ENCODE measurements at regions not wholly inside any gene's neighbourhood (a gene's known extent, or its start where the extent isn't known, plus 50 kb on each side); places are given as distances from the start of the nearest gene placed in this dataset.

DNA sequence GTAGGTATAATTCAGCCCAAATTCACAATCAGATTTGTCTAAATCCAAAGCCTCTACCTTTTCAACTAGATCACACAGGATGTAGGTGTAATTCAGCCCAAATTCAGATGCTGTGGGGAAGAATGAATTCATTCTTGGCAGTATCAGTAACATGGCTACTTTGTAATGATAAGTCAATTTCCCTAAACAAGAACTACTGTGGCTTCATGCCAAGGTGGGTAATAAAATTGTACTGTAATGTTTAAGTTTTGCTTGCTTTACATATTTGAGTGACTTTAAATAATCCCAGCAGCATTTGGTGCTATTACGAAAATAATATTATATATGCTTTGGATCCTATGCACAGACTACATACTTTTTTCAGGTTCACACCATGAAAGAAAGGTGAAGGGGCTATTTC, 239.1 kb downstream of the HDGFL1 start (continued):
- TF ChIP-seq ZNF221 (tag by site-specific recombination; IDR thresholded peaks at IDR 0.05; ENCODE audit: borderline replicate concordance) (no peak), ZNF133 (tag by site-specific recombination; IDR thresholded peaks at IDR 0.05) (no peak), ZNF548 (tag by site-specific recombination; IDR thresholded peaks at IDR 0.05) (no peak)

DNA sequence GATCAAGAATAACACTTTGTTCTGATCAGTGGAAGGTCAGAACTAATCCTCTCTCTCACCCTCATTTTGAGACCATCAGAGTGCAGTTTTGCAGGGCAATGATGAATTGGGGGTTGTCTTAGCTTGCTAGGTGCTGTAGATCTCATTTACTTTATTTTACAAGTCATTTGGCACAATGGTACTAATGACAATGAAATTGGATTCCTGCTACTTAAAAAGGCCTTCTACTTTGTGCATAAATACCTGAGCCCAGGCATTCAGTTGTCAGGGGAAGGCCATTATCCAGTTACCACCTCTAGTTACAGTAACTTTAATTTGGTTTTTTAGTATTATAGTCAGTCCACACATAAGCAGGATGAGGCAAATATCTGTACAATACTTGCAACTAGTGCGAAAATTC, 240.0 kb downstream of the HDGFL1 start:
- Histone ChIP-seq H3K27ac (ENCODE audit: extremely low read depth, low read depth, low read length) (no peak overlapping the region), H3K4me1 (ENCODE audit: control insufficient read depth, insufficient read depth, low read length) (no peaks in the 10 kb centered on the region), H3K36me3 (ENCODE audit: control insufficient read depth in 2 of 2, insufficient read depth in 1 of 2, low read length in 2 of 2) (no peaks in the 10 kb centered on the region), H3K9me3 (ENCODE audit: control insufficient read depth, insufficient read depth, low read depth, low read length) (no peaks in the 10 kb centered on the region), H3K4me3 (ENCODE audit: low read depth, low read length) (no peak overlapping the region)
- TF ChIP-seq ZNF239 (tag by site-specific recombination; IDR thresholded peaks at IDR 0.05): no peak
- TF ChIP-seq, protein P1, sequence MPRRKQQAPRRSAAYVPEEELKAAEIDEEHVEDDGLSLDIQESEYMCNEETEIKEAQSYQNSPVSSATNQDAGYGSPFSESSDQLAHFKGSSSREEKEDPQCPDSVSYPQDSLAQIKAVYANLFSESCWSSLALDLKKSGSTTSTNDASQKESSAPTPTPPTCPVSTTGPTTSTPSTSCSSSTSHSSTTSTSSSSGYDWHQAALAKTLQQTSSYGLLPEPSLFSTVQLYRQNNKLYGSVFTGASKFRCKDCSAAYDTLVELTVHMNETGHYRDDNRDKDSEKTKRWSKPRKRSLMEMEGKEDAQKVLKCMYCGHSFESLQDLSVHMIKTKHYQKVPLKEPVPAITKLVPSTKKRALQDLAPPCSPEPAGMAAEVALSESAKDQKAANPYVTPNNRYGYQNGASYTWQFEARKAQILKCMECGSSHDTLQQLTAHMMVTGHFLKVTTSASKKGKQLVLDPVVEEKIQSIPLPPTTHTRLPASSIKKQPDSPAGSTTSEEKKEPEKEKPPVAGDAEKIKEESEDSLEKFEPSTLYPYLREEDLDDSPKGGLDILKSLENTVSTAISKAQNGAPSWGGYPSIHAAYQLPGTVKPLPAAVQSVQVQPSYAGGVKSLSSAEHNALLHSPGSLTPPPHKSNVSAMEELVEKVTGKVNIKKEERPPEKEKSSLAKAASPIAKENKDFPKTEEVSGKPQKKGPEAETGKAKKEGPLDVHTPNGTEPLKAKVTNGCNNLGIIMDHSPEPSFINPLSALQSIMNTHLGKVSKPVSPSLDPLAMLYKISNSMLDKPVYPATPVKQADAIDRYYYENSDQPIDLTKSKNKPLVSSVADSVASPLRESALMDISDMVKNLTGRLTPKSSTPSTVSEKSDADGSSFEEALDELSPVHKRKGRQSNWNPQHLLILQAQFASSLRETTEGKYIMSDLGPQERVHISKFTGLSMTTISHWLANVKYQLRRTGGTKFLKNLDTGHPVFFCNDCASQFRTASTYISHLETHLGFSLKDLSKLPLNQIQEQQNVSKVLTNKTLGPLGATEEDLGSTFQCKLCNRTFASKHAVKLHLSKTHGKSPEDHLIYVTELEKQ (tag by site-specific recombination; IDR thresholded peaks at IDR 0.05; ENCODE audit: borderline replicate concordance): no peak
- no peak for TF ChIP-seq ZNF785 (tag by site-specific recombination; IDR thresholded peaks at IDR 0.05)
- TF ChIP-seq, protein P2, sequence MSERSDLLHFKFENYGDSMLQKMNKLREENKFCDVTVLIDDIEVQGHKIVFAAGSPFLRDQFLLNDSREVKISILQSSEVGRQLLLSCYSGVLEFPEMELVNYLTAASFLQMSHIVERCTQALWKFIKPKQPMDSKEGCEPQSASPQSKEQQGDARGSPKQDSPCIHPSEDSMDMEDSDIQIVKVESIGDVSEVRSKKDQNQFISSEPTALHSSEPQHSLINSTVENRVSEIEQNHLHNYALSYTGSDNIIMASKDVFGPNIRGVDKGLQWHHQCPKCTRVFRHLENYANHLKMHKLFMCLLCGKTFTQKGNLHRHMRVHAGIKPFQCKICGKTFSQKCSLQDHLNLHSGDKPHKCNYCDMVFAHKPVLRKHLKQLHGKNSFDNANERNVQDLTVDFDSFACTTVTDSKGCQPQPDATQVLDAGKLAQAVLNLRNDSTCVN (tag by site-specific recombination; optimal IDR thresholded peaks at IDR 0.05): no peak
- TF ChIP-seq GFI1B (tag by site-specific recombination; IDR thresholded peaks at IDR 0.05): no peak
- no peak for TF ChIP-seq ZXDB (tag by site-specific recombination; IDR thresholded peaks at IDR 0.05)
- POLR2A ChIA-PET: interaction anchor here (0.9 kb wide), 1 partner anchor 93 kb away, joined by 3 read pairs; no protein-coding TSS in a partner anchor
- CTCF ChIA-PET: no interaction called here

DNA sequence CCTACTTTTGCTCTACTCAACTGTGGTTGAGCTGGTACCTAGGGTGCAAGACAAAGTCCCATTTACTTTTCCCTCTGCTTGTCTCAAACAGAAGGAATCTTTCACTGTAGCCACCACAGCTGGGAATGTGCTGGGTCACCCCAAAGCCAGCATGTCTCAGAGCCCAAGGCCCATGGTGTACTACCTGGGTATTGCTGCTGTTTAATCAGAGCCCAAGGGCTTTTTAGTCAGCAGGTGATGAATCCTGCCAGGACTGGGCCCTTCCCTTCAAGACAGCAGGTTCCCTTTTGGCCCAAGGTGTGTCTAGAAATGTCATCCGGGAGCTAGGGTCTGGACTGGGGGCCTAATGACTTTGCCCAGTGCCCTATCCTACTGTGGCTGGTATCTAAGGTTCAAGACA, 249.8 kb downstream of the HDGFL1 start:
- Histone ChIP-seq H3K4me1 (ENCODE audit: control insufficient read depth, insufficient read depth, low read length) (peaks cover 2% of the 10 kb centered on the region; the same call in 1 of the 2 replicates), H3K36me3 (ENCODE audit: control insufficient read depth in 2 of 2, insufficient read depth in 1 of 2, low read length in 2 of 2) (no peaks in the 10 kb centered on the region), H3K4me3 (ENCODE audit: low read depth, low read length) (no peak overlapping the region), H3K9me3 (ENCODE audit: control insufficient read depth, insufficient read depth, low read depth, low read length) (no peaks in the 10 kb centered on the region), H3K27ac (ENCODE audit: extremely low read depth, low read depth, low read length) (no peak overlapping the region)
- POLR2A ChIA-PET: no interaction called here
- CTCF ChIA-PET: no interaction called here
- no peak for TF ChIP-seq ZNF433 (tag by site-specific recombination; IDR thresholded peaks at IDR 0.05; ENCODE audit: low read depth)
- TF ChIP-seq ZNF426 (tag by site-specific recombination; IDR thresholded peaks at IDR 0.05): no peak
- TF ChIP-seq, protein P3, sequence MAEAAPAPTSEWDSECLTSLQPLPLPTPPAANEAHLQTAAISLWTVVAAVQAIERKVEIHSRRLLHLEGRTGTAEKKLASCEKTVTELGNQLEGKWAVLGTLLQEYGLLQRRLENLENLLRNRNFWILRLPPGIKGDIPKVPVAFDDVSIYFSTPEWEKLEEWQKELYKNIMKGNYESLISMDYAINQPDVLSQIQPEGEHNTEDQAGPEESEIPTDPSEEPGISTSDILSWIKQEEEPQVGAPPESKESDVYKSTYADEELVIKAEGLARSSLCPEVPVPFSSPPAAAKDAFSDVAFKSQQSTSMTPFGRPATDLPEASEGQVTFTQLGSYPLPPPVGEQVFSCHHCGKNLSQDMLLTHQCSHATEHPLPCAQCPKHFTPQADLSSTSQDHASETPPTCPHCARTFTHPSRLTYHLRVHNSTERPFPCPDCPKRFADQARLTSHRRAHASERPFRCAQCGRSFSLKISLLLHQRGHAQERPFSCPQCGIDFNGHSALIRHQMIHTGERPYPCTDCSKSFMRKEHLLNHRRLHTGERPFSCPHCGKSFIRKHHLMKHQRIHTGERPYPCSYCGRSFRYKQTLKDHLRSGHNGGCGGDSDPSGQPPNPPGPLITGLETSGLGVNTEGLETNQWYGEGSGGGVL (tag by site-specific recombination; IDR thresholded peaks at IDR 0.05): no peak
- TF ChIP-seq ZNF266 (tag by site-specific recombination; IDR thresholded peaks at IDR 0.05; ENCODE audit: low read depth): no peak
- TF ChIP-seq, protein P4, sequence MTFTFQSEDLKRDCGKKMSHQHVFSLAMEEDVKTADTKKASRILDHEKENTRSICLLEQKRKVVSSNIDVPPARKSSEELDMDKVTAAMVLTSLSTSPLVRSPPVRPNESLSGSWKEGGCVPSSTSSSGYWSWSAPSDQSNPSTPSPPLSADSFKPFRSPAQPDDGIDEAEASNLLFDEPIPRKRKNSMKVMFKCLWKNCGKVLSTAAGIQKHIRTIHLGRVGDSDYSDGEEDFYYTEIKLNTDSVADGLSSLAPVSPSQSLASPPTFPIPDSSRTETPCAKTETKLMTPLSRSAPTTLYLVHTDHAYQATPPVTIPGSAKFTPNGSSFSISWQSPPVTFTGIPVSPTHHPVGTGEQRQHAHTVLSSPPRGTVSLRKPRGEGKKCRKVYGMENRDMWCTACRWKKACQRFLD (tag by site-specific recombination; IDR thresholded peaks at IDR 0.05): no peak
- TF ChIP-seq ZNF19 (tag by site-specific recombination; IDR thresholded peaks at IDR 0.05; ENCODE audit: low read depth): no peak
- TF ChIP-seq, protein P5, sequence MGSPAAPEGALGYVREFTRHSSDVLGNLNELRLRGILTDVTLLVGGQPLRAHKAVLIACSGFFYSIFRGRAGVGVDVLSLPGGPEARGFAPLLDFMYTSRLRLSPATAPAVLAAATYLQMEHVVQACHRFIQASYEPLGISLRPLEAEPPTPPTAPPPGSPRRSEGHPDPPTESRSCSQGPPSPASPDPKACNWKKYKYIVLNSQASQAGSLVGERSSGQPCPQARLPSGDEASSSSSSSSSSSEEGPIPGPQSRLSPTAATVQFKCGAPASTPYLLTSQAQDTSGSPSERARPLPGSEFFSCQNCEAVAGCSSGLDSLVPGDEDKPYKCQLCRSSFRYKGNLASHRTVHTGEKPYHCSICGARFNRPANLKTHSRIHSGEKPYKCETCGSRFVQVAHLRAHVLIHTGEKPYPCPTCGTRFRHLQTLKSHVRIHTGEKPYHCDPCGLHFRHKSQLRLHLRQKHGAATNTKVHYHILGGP (tag by site-specific recombination; IDR thresholded peaks at IDR 0.05): no peak
- no peak for TF ChIP-seq ZNF335 (tag by site-specific recombination; conservative IDR thresholded peaks at IDR 0.05)
